B cell (primary cell): ENCODE measurements at regions not wholly inside any gene's neighbourhood (a gene's known extent, or its start where the extent isn't known, plus 50 kb on each side); places are given as distances from the start of the nearest gene placed in this dataset.

Experiments used
- ATAC-seq: fragments of 200-7000 bp; cut with Tn5 transposase; one replicate; pipeline ENCODE4 v1.10.0; 2021; ENCODE audit warnings: low read depth, mild to moderate bottlenecking, moderate number of reproducible peaks, moderate library complexity
- CTCF ChIA-PET: fragments of 350-600 bp; sonication (Branson Sonifier 250); formaldehyde crosslinking; loops from one replicate; lab custom pipeline; 2021; ENCODE audit warnings: antibody characterized with exemption, inconsistent platforms; lab: Charles Lee
- POLR2A ChIA-PET: fragments of 350-600 bp; sonication (Branson Sonifier 250); formaldehyde crosslinking; loops from one replicate; lab custom pipeline; 2021; ENCODE audit warnings: antibody characterized with exemption; lab: Charles Lee
- DNase-seq: peaks from one replicate; pipeline ENCODE4 v3.0.0; 2013
- H2AFZ ChIP-seq: 2 replicates; pipeline ENCODE4 v1.6.1; 2012; ENCODE audit warnings: mild to moderate bottlenecking, low read depth, low read length; ENCODE audit not compliant: insufficient read depth, poor library complexity, severe bottlenecking
- H3K27ac ChIP-seq, 2 donors: 1 replicate in 1 of 2; 2 replicates in 1 of 2; pipeline ENCODE4 v1.5.1; 2012 to 2013; ENCODE audit warnings: low read length in 2 of 2, mild to moderate bottlenecking in 2 of 2, moderate library complexity in 1 of 2
- H3K27me3 ChIP-seq, 4 experiments: fragments of 200-600 bp in 1 of 4; sonication (generic) in 1 of 4; replicated peaks in 1 of 4; 1 replicate in 2 of 4; 2 replicates in 2 of 4; pipeline versions ENCODE4 v1.6.1 to v1.7.0; 2013 to 2016; ENCODE audit warnings: low read length in 3 of 4, mild to moderate bottlenecking in 2 of 4, mixed read lengths in 1 of 4, moderate library complexity in 1 of 4; ENCODE audit not compliant: insufficient read depth in 4 of 4, control insufficient read depth in 3 of 4; ENCODE audit errors: control extremely low read depth in 1 of 4
- H3K36me3 ChIP-seq, 2 experiments: replicated peaks in 1 of 2; 1 replicate in 1 of 2; 2 replicates in 1 of 2; pipeline versions ENCODE4 v1.6.1 to v1.7.1; 2013; ENCODE audit warnings: low read length in 1 of 2; ENCODE audit not compliant: insufficient read depth in 2 of 2, control insufficient read depth in 1 of 2; ENCODE audit errors: control extremely low read depth in 1 of 2, extremely low read depth in 1 of 2
- H3K4me1 ChIP-seq, 2 donors: fragments of 200-600 bp in 1 of 2; sonication (generic) in 1 of 2; 1 replicate in 1 of 2; 2 replicates in 1 of 2; pipeline versions ENCODE4 v1.5.1 to v1.6.1; 2013 to 2017; ENCODE audit warnings: low read length in 2 of 2; ENCODE audit not compliant: control insufficient read depth in 2 of 2, insufficient read depth in 2 of 2
- H3K4me2 ChIP-seq: replicated peaks from 2 replicates; pipeline ENCODE3; 2012; ENCODE audit warnings: mild to moderate bottlenecking, low read depth, low read length; ENCODE audit not compliant: poor library complexity, severe bottlenecking
- H3K4me3 ChIP-seq, 5 experiments: fragments of 200-600 bp in 1 of 5; sonication (generic) in 1 of 5; 1 replicate in 3 of 5; 2 replicates in 2 of 5; pipeline versions ENCODE4 v1.5.1 to v1.7.0; 2011 to 2016; ENCODE audit warnings: low read length in 4 of 5, mild to moderate bottlenecking in 4 of 5, low read depth in 2 of 5, control low read depth in 1 of 5, moderate library complexity in 1 of 5; ENCODE audit not compliant: insufficient read depth in 1 of 5; ENCODE audit errors: control extremely low read depth in 1 of 5, extremely low read depth in 1 of 5
- H3K79me2 ChIP-seq: fragments of 200-600 bp; sonication (generic); one replicate; pipeline ENCODE4 v1.6.0; 2016; ENCODE audit warnings: low read length; ENCODE audit not compliant: control insufficient read depth, insufficient read depth
- H3K9ac ChIP-seq: fragments of 200-600 bp; sonication (generic); 2 replicates; pipeline ENCODE4 v1.6.1; 2017; ENCODE audit warnings: mild to moderate bottlenecking, low read length, moderate library complexity
- H3K9me3 ChIP-seq, 3 donors: one replicate each; pipeline versions ENCODE4 v1.6.1 to v1.7.1; 2013; ENCODE audit warnings: low read length in 2 of 3; ENCODE audit not compliant: control insufficient read depth in 2 of 3, insufficient read depth in 1 of 3; ENCODE audit errors: control extremely low read depth in 1 of 3
- H4K20me1 ChIP-seq: 2 replicates; pipeline ENCODE4 v1.6.0; 2012; ENCODE audit warnings: mild to moderate bottlenecking, low read length; ENCODE audit not compliant: insufficient read depth, control insufficient read depth, poor library complexity, severe bottlenecking
- H3K27ac Mint-ChIP-seq: one replicate; pipeline ENCODE4 v1.8.0; 2021; ENCODE audit warnings: mixed read lengths
- H3K27me3 Mint-ChIP-seq: one replicate; pipeline ENCODE4 v1.8.0; 2021; ENCODE audit warnings: mixed read lengths
- H3K4me1 Mint-ChIP-seq: one replicate; pipeline ENCODE4 v1.8.0; 2021; ENCODE audit warnings: mixed read lengths
- H3K4me3 Mint-ChIP-seq: one replicate; pipeline ENCODE4 v1.8.0; 2021; ENCODE audit warnings: mixed read lengths
- H3K9me3 Mint-ChIP-seq: one replicate; pipeline ENCODE4 v1.8.0; 2022; ENCODE audit warnings: mixed read lengths; ENCODE audit not compliant: insufficient read depth
- EZH2 ChIP-seq: IDR thresholded peaks from 2 replicates; pipeline ENCODE4 v1.6.1; 2012; ENCODE audit warnings: borderline replicate concordance, low read depth, mild to moderate bottlenecking, moderate library complexity, low read length; ENCODE audit not compliant: insufficient read depth, poor library complexity, severe bottlenecking
- WGBS: methylation state at CpG from one replicate; pipeline ENCODE4 v1.1.5; 2013; ENCODE audit warnings: missing lambda C conversion rate; ENCODE audit not compliant: insufficient coverage; 5-methylcytosine and 5-hydroxymethylcytosine counted together
- intact Hi-C: fragments of 100-400 bp; cut with micrococcal nuclease; formaldehyde crosslinking; loops from one replicate; pipeline ENCODE4 v1.10.0; 2022
- TF ChIP-seq, protein P1 (sequence below): fragments of 200-600 bp; IDR thresholded peaks from one replicate; pipeline ENCODE4 v1.8.0; 2022; ENCODE audit warnings: antibody characterized with exemption, mild to moderate bottlenecking

DNA sequence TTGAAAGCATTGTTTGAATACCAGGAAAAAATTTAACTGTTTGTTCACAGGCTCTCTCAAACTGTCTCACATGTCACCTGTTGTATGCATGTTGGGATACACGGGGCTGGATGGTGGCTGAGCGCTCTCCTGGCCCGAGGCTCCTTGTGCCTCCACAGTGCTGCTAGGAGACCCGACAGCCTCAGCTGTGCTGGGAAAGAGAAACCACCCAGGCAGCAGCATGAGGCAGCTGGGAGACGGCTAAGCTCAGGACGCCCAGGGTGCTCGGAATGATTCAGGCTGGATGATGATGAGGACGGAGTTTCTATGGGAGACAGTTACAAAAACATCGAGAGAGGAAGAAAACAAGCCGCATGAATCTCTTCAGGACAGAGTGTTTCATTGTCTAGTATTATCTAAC is 278.0 kb upstream of the CDH4 start:
- no peaks in the 10 kb centered on the region for H3K4me1 ChIP-seq
- 88% methylated on average over 7 of the region's 10 CpGs for WGBS
- H3K27ac Mint-ChIP-seq, result no peak overlapping the region
- no peaks in the 10 kb centered on the region for H4K20me1 ChIP-seq
- intact Hi-C loops, result no loop called here
- H3K27me3 ChIP-seq, result no peaks in the 10 kb centered on the region
- H3K27ac ChIP-seq, result no peak overlapping the region
- no peak overlapping the region for H3K4me3 ChIP-seq
- H3K79me2 ChIP-seq, result no peaks in the 10 kb centered on the region
- CTCF ChIA-PET, result no interaction called here
- no peak for TF ChIP-seq EZH2
- TF ChIP-seq, protein P1, sequence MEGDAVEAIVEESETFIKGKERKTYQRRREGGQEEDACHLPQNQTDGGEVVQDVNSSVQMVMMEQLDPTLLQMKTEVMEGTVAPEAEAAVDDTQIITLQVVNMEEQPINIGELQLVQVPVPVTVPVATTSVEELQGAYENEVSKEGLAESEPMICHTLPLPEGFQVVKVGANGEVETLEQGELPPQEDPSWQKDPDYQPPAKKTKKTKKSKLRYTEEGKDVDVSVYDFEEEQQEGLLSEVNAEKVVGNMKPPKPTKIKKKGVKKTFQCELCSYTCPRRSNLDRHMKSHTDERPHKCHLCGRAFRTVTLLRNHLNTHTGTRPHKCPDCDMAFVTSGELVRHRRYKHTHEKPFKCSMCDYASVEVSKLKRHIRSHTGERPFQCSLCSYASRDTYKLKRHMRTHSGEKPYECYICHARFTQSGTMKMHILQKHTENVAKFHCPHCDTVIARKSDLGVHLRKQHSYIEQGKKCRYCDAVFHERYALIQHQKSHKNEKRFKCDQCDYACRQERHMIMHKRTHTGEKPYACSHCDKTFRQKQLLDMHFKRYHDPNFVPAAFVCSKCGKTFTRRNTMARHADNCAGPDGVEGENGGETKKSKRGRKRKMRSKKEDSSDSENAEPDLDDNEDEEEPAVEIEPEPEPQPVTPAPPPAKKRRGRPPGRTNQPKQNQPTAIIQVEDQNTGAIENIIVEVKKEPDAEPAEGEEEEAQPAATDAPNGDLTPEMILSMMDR, result no peak
- peaks cover 7% of the 10 kb centered on the region for H3K9me3 Mint-ChIP-seq
- H2AFZ ChIP-seq, result no peak overlapping the region
- no peaks in the 10 kb centered on the region for H3K4me1 Mint-ChIP-seq
- DNase-seq (no peak), ATAC-seq (no peak)
- H3K9ac ChIP-seq, result no peak overlapping the region
- no peak overlapping the region for H3K4me2 ChIP-seq
- peaks cover 0 to 13% (median 5%) of the 10 kb centered on the region in 3 donors for H3K9me3 ChIP-seq
- POLR2A ChIA-PET, result no interaction called here
- no peak overlapping the region for H3K4me3 Mint-ChIP-seq
- no peaks in the 10 kb centered on the region for H3K27me3 Mint-ChIP-seq
- no peaks in the 10 kb centered on the region for H3K36me3 ChIP-seq

DNA sequence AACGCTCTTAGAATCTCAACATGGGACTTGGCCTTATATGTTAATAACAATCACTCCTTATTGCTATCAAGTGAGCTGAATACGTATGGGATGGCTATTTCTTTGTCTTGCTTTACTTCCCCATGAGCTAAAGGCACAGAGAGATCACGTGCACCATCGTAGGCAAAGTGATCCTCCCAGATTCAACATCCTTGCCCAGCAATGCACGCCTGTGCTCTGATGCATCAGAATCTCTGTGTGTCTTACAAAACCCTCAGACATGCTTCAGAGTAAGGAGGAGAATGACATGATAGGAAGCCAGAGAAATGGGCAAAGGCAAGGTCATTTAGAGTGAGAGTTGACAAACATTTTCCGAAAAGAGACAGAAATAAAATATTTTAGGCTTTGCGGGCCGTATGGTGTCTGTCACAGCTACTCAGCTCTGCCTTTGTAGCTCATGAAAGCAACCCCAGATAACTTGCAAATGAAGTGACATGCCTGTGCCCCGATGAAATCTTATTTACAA is 277.6 kb upstream of the CDH4 start:
- Histone ChIP-seq H3K79me2 (no peaks in the 10 kb centered on the region), H3K27me3 (no peaks in the 10 kb centered on the region), H3K9me3 (peaks cover 0 to 13% (median 7%) of the 10 kb centered on the region in 3 donors), H3K4me3 (no peak overlapping the region), H3K9ac (no peak overlapping the region), H3K4me1 (no peaks in the 10 kb centered on the region), H2AFZ (no peak overlapping the region), H3K4me2 (no peak overlapping the region), H4K20me1 (no peaks in the 10 kb centered on the region), H3K36me3 (no peaks in the 10 kb centered on the region), H3K27ac (no peak overlapping the region)
- Mint-ChIP-seq H3K27me3 (no peaks in the 10 kb centered on the region), H3K4me1 (no peaks in the 10 kb centered on the region), H3K27ac (no peak overlapping the region), H3K4me3 (no peak overlapping the region), H3K9me3 (peaks cover 12% of the 10 kb centered on the region)
- WGBS, result 80% methylated on average over 8 of the region's 9 CpGs
- ChIA-PET POLR2A (no interaction called here), CTCF (no interaction called here)
- TF ChIP-seq, protein P1, result no peak
- TF ChIP-seq EZH2, result no peak
- intact Hi-C loops, result no loop called here
- DNase-seq (no peak), ATAC-seq (no peak)
